Suppressor macrophage treated with lipopolysaccharide for 1 hour (primary cell): ENCODE measurements at regions not wholly inside any gene's neighbourhood (a gene's known extent, or its start where the extent isn't known, plus 50 kb on each side); places are given as distances from the start of the nearest gene placed in this dataset.

ENCODE experiments used
- DNase-seq, 3 donors: peaks; one replicate each; pipeline ENCODE4 v3.0.0-alpha.2; 2020 to 2022

GRCh38 chr7:35331730-35332678, 78.1 kb upstream of the TBX20 start:
- DNase-seq = no peak

GRCh38 chr7:35329026-35329425, 75.1 kb upstream of the TBX20 start:
- no peak for DNase-seq

- no peak for DNase-seq
Observed at GRCh38 chr7:35319606-35320005, 65.7 kb upstream of the TBX20 start.

- no peak for DNase-seq
Observed at GRCh38 chr7:35316549-35316948, 62.6 kb upstream of the TBX20 start.

GRCh38 chr7:35315517-35315916, 61.6 kb upstream of the TBX20 start:
- DNase-seq = no peak

GRCh38 chr7:35314354-35314753, 60.5 kb upstream of the TBX20 start:
- DNase-seq = no peak

- no peak for DNase-seq
Observed at GRCh38 chr7:35313575-35313974, 59.7 kb upstream of the TBX20 start.
